Astrocyte (in vitro differentiated cells and primary cell): ENCODE measurements at regions not wholly inside any gene's neighbourhood (a gene's known extent, or its start where the extent isn't known, plus 50 kb on each side); places are given as distances from the start of the nearest gene placed in this dataset.

Source experiments
- DNase-seq: peaks from one replicate; pipeline ENCODE4 v3.0.0-alpha.2; 2010; ENCODE audit warnings: low read depth
- FAIRE-seq: peaks from 2 replicates; lab custom pipeline; 2011; peaks lifted over from hg19 to GRCh38; lab: Jason Lieb, UNC
- H2AFZ ChIP-seq: 2 replicates; pipeline ENCODE4 v1.6.0; 2012; ENCODE audit warnings: low read depth, low read length, inconsistent platforms
- H3K27ac ChIP-seq: 2 replicates; pipeline ENCODE4 v1.5.1; 2011; ENCODE audit warnings: low read depth, low read length, inconsistent platforms
- H3K27me3 ChIP-seq: 2 replicates; pipeline ENCODE4 v1.6.0; 2011; ENCODE audit warnings: low read length, inconsistent platforms; ENCODE audit not compliant: insufficient read depth
- H3K36me3 ChIP-seq: 2 replicates; pipeline ENCODE4 v1.5.1; 2011; ENCODE audit warnings: low read length, inconsistent platforms; ENCODE audit not compliant: insufficient read depth
- H3K4me1 ChIP-seq: 2 replicates; pipeline ENCODE4 v1.5.1; 2011; ENCODE audit warnings: low read length, inconsistent platforms; ENCODE audit not compliant: insufficient read depth
- H3K4me2 ChIP-seq: 2 replicates; pipeline ENCODE4 v1.6.0; 2012; ENCODE audit warnings: low read length, inconsistent platforms
- H3K4me3 ChIP-seq: 2 replicates; pipeline ENCODE4 v1.5.1; 2011; ENCODE audit warnings: low read depth, mild to moderate bottlenecking, low read length, inconsistent platforms; ENCODE audit not compliant: insufficient read depth
- H3K79me2 ChIP-seq: 2 replicates; pipeline ENCODE4 v1.6.0; 2012; ENCODE audit warnings: mild to moderate bottlenecking, low read length, inconsistent platforms; ENCODE audit not compliant: insufficient read depth
- H3K9ac ChIP-seq: 2 replicates; pipeline ENCODE4 v1.6.0; 2012; ENCODE audit warnings: mild to moderate bottlenecking, low read length, inconsistent platforms
- H3K9me3 ChIP-seq: 2 replicates; pipeline ENCODE4 v1.5.1; 2012; ENCODE audit warnings: low read depth, mild to moderate bottlenecking, low read length, inconsistent platforms; ENCODE audit not compliant: insufficient read depth
- H4K20me1 ChIP-seq: 2 replicates; pipeline ENCODE4 v1.6.0; 2012; ENCODE audit warnings: low read length, inconsistent platforms; ENCODE audit not compliant: insufficient read depth
- H3K27ac Mint-ChIP-seq: one replicate; pipeline ENCODE4 v1.8.0; 2021; ENCODE audit warnings: mild to moderate bottlenecking, mixed read lengths; ENCODE audit not compliant: unreplicated experiment
- H3K27me3 Mint-ChIP-seq: one replicate; pipeline ENCODE4 v1.8.0; 2021; ENCODE audit warnings: low read depth, mixed read lengths; ENCODE audit not compliant: unreplicated experiment
- H3K36me3 Mint-ChIP-seq: one replicate; pipeline ENCODE4 v1.8.0; 2021; ENCODE audit warnings: low read depth, mixed read lengths; ENCODE audit not compliant: unreplicated experiment
- H3K4me1 Mint-ChIP-seq: one replicate; pipeline ENCODE4 v1.8.0; 2021; ENCODE audit warnings: low read depth, mixed read lengths; ENCODE audit not compliant: unreplicated experiment
- H3K4me3 Mint-ChIP-seq: one replicate; pipeline ENCODE4 v1.8.0; 2021; ENCODE audit warnings: mild to moderate bottlenecking, moderate library complexity, mixed read lengths; ENCODE audit not compliant: unreplicated experiment
- H3K9me3 Mint-ChIP-seq: one replicate; pipeline ENCODE4 v1.8.0; 2021; ENCODE audit warnings: mild to moderate bottlenecking, mixed read lengths; ENCODE audit not compliant: unreplicated experiment
- EZH2 ChIP-seq: IDR thresholded peaks from 2 replicates; pipeline ENCODE4 v1.6.1; 2012; ENCODE audit warnings: mild to moderate bottlenecking, low read length, inconsistent platforms; ENCODE audit not compliant: insufficient read depth
- TF ChIP-seq, protein P1 (sequence below): IDR thresholded peaks from 2 replicates; pipeline ENCODE4 v1.5.1; 2011; ENCODE audit warnings: low read depth, mild to moderate bottlenecking, inconsistent platforms, low read length, moderate library complexity; ENCODE audit not compliant: insufficient read depth

DNA sequence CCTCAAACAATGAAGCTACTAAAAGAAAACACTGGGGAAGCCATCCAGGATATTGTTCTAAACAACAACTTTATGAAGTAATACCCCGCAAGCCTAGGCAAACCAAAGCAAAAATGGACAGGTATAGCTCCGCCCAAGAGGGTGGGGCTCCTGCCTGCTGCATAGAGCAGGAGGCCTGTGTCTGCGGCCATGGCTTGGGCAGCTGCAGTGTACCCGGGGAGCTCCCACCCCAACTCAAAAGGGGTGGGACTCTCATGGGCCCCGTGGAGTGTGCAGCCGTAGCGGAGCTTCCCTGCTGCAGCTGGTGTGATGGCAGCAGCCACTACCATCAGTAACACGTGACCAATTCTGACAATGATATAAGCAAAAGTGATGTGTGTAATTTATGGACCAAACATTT, 264.2 kb upstream of the KITLG start:
- Histone ChIP-seq H2AFZ (no peak overlapping the region), H3K9me3 (no peaks in the 10 kb centered on the region), H3K4me2 (no peak overlapping the region), H3K27me3 (no peaks in the 10 kb centered on the region), H3K4me3 (no peak overlapping the region), H3K79me2 (no peaks in the 10 kb centered on the region), H3K27ac (no peak overlapping the region), H3K9ac (no peak overlapping the region), H3K36me3 (no peaks in the 10 kb centered on the region), H3K4me1 (no peaks in the 10 kb centered on the region), H4K20me1 (no peaks in the 10 kb centered on the region)
- Mint-ChIP-seq H3K9me3 (no peaks in the 10 kb centered on the region), H3K4me1 (no peaks in the 10 kb centered on the region), H3K27ac (no peak overlapping the region), H3K27me3 (no peaks in the 10 kb centered on the region), H3K4me3 (no peak overlapping the region), H3K36me3 (no peaks in the 10 kb centered on the region)
- FAIRE-seq (no peak), DNase-seq (no peak)
- TF ChIP-seq EZH2 = no peak
- TF ChIP-seq, protein P1, sequence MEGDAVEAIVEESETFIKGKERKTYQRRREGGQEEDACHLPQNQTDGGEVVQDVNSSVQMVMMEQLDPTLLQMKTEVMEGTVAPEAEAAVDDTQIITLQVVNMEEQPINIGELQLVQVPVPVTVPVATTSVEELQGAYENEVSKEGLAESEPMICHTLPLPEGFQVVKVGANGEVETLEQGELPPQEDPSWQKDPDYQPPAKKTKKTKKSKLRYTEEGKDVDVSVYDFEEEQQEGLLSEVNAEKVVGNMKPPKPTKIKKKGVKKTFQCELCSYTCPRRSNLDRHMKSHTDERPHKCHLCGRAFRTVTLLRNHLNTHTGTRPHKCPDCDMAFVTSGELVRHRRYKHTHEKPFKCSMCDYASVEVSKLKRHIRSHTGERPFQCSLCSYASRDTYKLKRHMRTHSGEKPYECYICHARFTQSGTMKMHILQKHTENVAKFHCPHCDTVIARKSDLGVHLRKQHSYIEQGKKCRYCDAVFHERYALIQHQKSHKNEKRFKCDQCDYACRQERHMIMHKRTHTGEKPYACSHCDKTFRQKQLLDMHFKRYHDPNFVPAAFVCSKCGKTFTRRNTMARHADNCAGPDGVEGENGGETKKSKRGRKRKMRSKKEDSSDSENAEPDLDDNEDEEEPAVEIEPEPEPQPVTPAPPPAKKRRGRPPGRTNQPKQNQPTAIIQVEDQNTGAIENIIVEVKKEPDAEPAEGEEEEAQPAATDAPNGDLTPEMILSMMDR = no peak

DNA sequence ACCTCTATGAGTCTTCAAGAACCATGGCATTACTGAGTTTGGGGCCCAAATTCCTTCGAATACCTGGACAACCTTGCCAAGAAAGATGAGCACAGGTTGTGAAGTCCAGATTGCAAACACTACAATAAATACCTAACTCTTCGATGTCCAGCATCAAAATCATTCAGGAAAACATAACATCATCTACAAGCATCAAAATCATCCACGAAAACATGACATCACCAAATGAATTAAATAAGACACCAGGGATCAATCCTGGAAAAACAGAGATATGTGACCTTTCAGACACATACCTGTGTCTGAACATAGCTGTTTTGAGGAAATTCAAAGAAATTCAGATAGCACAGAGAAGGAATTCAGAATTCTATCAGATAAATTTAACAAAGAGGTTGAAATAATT, 262.0 kb upstream of the KITLG start:
- no peak for FAIRE-seq
- no peak overlapping the region for H3K4me3 ChIP-seq
- no peaks in the 10 kb centered on the region for H3K36me3 Mint-ChIP-seq

DNA sequence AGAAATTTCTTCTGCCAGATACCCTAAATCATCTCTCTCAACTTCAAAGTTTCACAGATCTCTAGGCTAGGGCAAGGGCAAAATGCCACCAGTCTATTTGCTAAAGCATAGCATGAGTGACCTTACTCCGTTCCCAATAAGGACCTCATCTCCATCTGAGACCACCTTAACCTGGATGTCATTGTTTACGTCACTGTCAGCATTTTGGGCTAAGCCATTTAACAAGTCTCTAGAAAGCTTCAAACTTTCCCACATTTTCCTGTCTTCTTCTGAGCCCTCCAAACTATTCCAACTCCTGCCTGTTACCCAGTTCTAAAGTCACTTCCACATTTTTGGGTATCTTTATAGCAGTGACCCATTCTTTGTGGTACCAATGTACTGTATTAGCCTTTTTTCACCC, 259.2 kb upstream of the KITLG start:
- no peak for TF ChIP-seq EZH2
- TF ChIP-seq, protein P1 = no peak
- Histone ChIP-seq H3K27ac (no peak overlapping the region), H2AFZ (no peak overlapping the region), H3K4me3 (no peak overlapping the region), H3K36me3 (no peaks in the 10 kb centered on the region), H3K9me3 (no peaks in the 10 kb centered on the region), H4K20me1 (no peaks in the 10 kb centered on the region), H3K4me2 (no peak overlapping the region), H3K9ac (no peak overlapping the region), H3K27me3 (no peaks in the 10 kb centered on the region), H3K79me2 (no peaks in the 10 kb centered on the region), H3K4me1 (no peaks in the 10 kb centered on the region)
- no peak overlapping the region for H3K27ac Mint-ChIP-seq
- H3K9me3 Mint-ChIP-seq = peaks cover 5% of the 10 kb centered on the region
- DNase-seq (no peak), FAIRE-seq (no peak)
- no peaks in the 10 kb centered on the region for H3K36me3 Mint-ChIP-seq
- no peak overlapping the region for H3K4me3 Mint-ChIP-seq
- H3K27me3 Mint-ChIP-seq = no peaks in the 10 kb centered on the region
- peaks cover 2% of the 10 kb centered on the region for H3K4me1 Mint-ChIP-seq

More for the DNA sequence above, 262.0 kb upstream of the KITLG start:
- Histone ChIP-seq H3K9me3 (no peaks in the 10 kb centered on the region), H3K4me2 (no peak overlapping the region), H3K4me1 (no peaks in the 10 kb centered on the region), H3K27me3 (no peaks in the 10 kb centered on the region), H4K20me1 (no peaks in the 10 kb centered on the region), H3K79me2 (no peaks in the 10 kb centered on the region), H3K9ac (no peak overlapping the region), H3K27ac (no peak overlapping the region), H2AFZ (no peak overlapping the region), H3K36me3 (no peaks in the 10 kb centered on the region)
- Mint-ChIP-seq H3K9me3 (peaks cover 5% of the 10 kb centered on the region), H3K27me3 (no peaks in the 10 kb centered on the region), H3K4me1 (no peaks in the 10 kb centered on the region), H3K4me3 (no peak overlapping the region), H3K27ac (no peak overlapping the region)
- no peak for DNase-seq
- TF ChIP-seq EZH2 = no peak
- TF ChIP-seq, protein P1 = no peak
